Adipocyte (in vitro differentiated cells): ENCODE measurements at regions not wholly inside any gene's neighbourhood (a gene's known extent, or its start where the extent isn't known, plus 50 kb on each side); places are given as distances from the start of the nearest gene placed in this dataset.

Experiments
- DNase-seq: peaks from one replicate; pipeline ENCODE4 v3.0.0-alpha.2; 2015; ENCODE audit warnings: low read depth
- H3K27me3 ChIP-seq: replicated peaks from 2 replicates; pipeline ENCODE4 v1.7.0; 2013; ENCODE audit warnings: mild to moderate bottlenecking, low read length, moderate library complexity; ENCODE audit not compliant: control insufficient read depth, insufficient read depth
- H3K36me3 ChIP-seq: 2 replicates; pipeline ENCODE4 v1.7.0; 2013; ENCODE audit warnings: low read length, mild to moderate bottlenecking, moderate library complexity; ENCODE audit not compliant: control insufficient read depth, insufficient read depth, severe bottlenecking
- H3K4me1 ChIP-seq: 2 replicates; pipeline ENCODE4 v1.7.0; 2013; ENCODE audit warnings: mild to moderate bottlenecking, low read length, moderate library complexity; ENCODE audit not compliant: control insufficient read depth, insufficient read depth
- H3K4me3 ChIP-seq: 2 replicates; pipeline ENCODE4 v1.7.0; 2013; ENCODE audit warnings: mild to moderate bottlenecking, low read length, moderate library complexity
- H3K9ac ChIP-seq: 2 replicates; pipeline ENCODE4 v1.7.0; 2013; ENCODE audit warnings: mild to moderate bottlenecking, low read length, moderate library complexity
- H3K9me3 ChIP-seq: 2 replicates; pipeline ENCODE4 v1.7.0; 2013; ENCODE audit warnings: mild to moderate bottlenecking, low read length, moderate library complexity; ENCODE audit not compliant: control insufficient read depth

GRCh38 chr2:7884338-7884737 lies 797.5 kb upstream of the ID2 start:
- no peak overlapping the region for H3K4me3 ChIP-seq
- H3K4me1 ChIP-seq: peaks cover 16% of the 10 kb centered on the region

GRCh38 chr2:7886666-7887065 lies 795.2 kb upstream of the ID2 start:
- Histone ChIP-seq H3K4me3 (no peak overlapping the region), H3K27me3 (no peaks in the 10 kb centered on the region), H3K36me3 (no peaks in the 10 kb centered on the region), H3K9ac (no peak overlapping the region), H3K4me1 (peaks cover 13% of the 10 kb centered on the region), H3K9me3 (no peaks in the 10 kb centered on the region)
- DNase-seq: peak; percentile 38

More at GRCh38 chr2:7884338-7884737, 797.5 kb upstream of the ID2 start:
- DNase-seq: no peak
- Histone ChIP-seq H3K27me3 (no peaks in the 10 kb centered on the region), H3K9ac (no peak overlapping the region), H3K9me3 (no peaks in the 10 kb centered on the region), H3K36me3 (no peaks in the 10 kb centered on the region)

- Histone ChIP-seq H3K27me3 (no peaks in the 10 kb centered on the region), H3K4me3 (no peak overlapping the region), H3K9me3 (peaks cover 3% of the 10 kb centered on the region), H3K9ac (no peak overlapping the region), H3K4me1 (peaks cover 13% of the 10 kb centered on the region), H3K36me3 (no peaks in the 10 kb centered on the region)
- no peak for DNase-seq
Observed at GRCh38 chr2:7887441-7887840, 794.4 kb upstream of the ID2 start.

- Histone ChIP-seq H3K27me3 (no peaks in the 10 kb centered on the region), H3K9ac (no peak overlapping the region)
- DNase-seq: no peak
Observed at GRCh38 chr2:7888876-7889275, 793.0 kb upstream of the ID2 start.

GRCh38 chr2:7891312-7891711 lies 790.5 kb upstream of the ID2 start:
- Histone ChIP-seq H3K36me3 (no peaks in the 10 kb centered on the region), H3K9me3 (peaks cover 3% of the 10 kb centered on the region), H3K4me3 (no peak overlapping the region), H3K9ac (no peak overlapping the region), H3K4me1 (peaks cover 11% of the 10 kb centered on the region), H3K27me3 (no peaks in the 10 kb centered on the region)
- no peak for DNase-seq

More at GRCh38 chr2:7888876-7889275, 793.0 kb upstream of the ID2 start:
- Histone ChIP-seq H3K36me3 (no peaks in the 10 kb centered on the region), H3K4me1 (peaks cover 13% of the 10 kb centered on the region), H3K9me3 (peaks cover 3% of the 10 kb centered on the region), H3K4me3 (no peak overlapping the region)

GRCh38 chr2:7895289-7895688 lies 786.6 kb upstream of the ID2 start:
- H3K9me3 ChIP-seq: peaks cover 3% of the 10 kb centered on the region
- no peaks in the 10 kb centered on the region for H3K27me3 ChIP-seq
- H3K4me1 ChIP-seq: no peaks in the 10 kb centered on the region
- no peak for DNase-seq
- no peaks in the 10 kb centered on the region for H3K36me3 ChIP-seq
- H3K9ac ChIP-seq: no peak overlapping the region
- no peak overlapping the region for H3K4me3 ChIP-seq

GRCh38 chr2:7896940-7897487 lies 784.8 kb upstream of the ID2 start:
- Histone ChIP-seq H3K9me3 (peaks cover under 1% of the 10 kb centered on the region), H3K9ac (no peak overlapping the region), H3K36me3 (no peaks in the 10 kb centered on the region), H3K4me3 (no peak overlapping the region), H3K27me3 (no peaks in the 10 kb centered on the region), H3K4me1 (no peaks in the 10 kb centered on the region)
- DNase-seq: no peak

GRCh38 chr2:7899241-7899640 lies 782.6 kb upstream of the ID2 start:
- Histone ChIP-seq H3K36me3 (no peaks in the 10 kb centered on the region), H3K27me3 (peaks cover 7% of the 10 kb centered on the region), H3K9me3 (no peaks in the 10 kb centered on the region), H3K9ac (no peak overlapping the region), H3K4me1 (no peaks in the 10 kb centered on the region), H3K4me3 (no peak overlapping the region)
- no peak for DNase-seq

GRCh38 chr2:7899923-7900322 lies 781.9 kb upstream of the ID2 start:
- DNase-seq: no peak

GRCh38 chr2:7900593-7900992 lies 781.3 kb upstream of the ID2 start:
- peaks cover 10% of the 10 kb centered on the region for H3K27me3 ChIP-seq
- H3K4me3 ChIP-seq: no peak overlapping the region
- H3K4me1 ChIP-seq: no peaks in the 10 kb centered on the region
- no peaks in the 10 kb centered on the region for H3K9me3 ChIP-seq
- no peak for DNase-seq
- no peaks in the 10 kb centered on the region for H3K36me3 ChIP-seq
- no peak overlapping the region for H3K9ac ChIP-seq

More at GRCh38 chr2:7899923-7900322, 781.9 kb upstream of the ID2 start:
- peaks cover 10% of the 10 kb centered on the region for H3K27me3 ChIP-seq
- H3K4me1 ChIP-seq: no peaks in the 10 kb centered on the region
- no peaks in the 10 kb centered on the region for H3K36me3 ChIP-seq
- H3K9me3 ChIP-seq: no peaks in the 10 kb centered on the region
- H3K4me3 ChIP-seq: no peak overlapping the region
- H3K9ac ChIP-seq: no peak overlapping the region

GRCh38 chr2:7902251-7902765 lies 779.5 kb upstream of the ID2 start:
- Histone ChIP-seq H3K36me3 (no peaks in the 10 kb centered on the region), H3K4me1 (no peaks in the 10 kb centered on the region), H3K4me3 (no peak overlapping the region), H3K9ac (no peak overlapping the region), H3K27me3 (peaks cover 10% of the 10 kb centered on the region), H3K9me3 (no peaks in the 10 kb centered on the region)
- DNase-seq: no peak

- Histone ChIP-seq H3K9ac (no peak overlapping the region), H3K4me3 (no peak overlapping the region), H3K36me3 (no peaks in the 10 kb centered on the region), H3K9me3 (no peaks in the 10 kb centered on the region), H3K4me1 (no peaks in the 10 kb centered on the region), H3K27me3 (peaks cover 10% of the 10 kb centered on the region)
- DNase-seq: no peak
Observed at GRCh38 chr2:7904319-7904718, 777.5 kb upstream of the ID2 start.
